HEK293 (cell line): ENCODE measurements at regions not wholly inside any gene's neighbourhood (a gene's known extent, or its start where the extent isn't known, plus 50 kb on each side); places are given as distances from the start of the nearest gene placed in this dataset.

Experiments used
- CTCF ChIA-PET: fragments of 350-600 bp; formaldehyde crosslinking; extraction: SDS; loops from one replicate; lab custom pipeline; 2021; ENCODE audit warnings: antibody characterized with exemption; lab: Yijun Ruan, JAX
- POLR2A ChIA-PET: fragments of 300-600 bp; formaldehyde crosslinking; extraction: SDS; loops from one replicate; lab custom pipeline; 2020; ENCODE audit warnings: antibody characterized with exemption, inconsistent platforms; lab: Yijun Ruan, JAX
- H3K27ac ChIP-seq: fragments of 200-500 bp; sonication (Bioruptor generic); 2 replicates; pipeline ENCODE4 v1.5.1; 2014; ENCODE audit warnings: low read depth, low read length, control low read depth, inconsistent platforms; ENCODE audit errors: extremely low read depth
- H3K36me3 ChIP-seq, 2 experiments: fragments of 200-500 bp in 1 of 2; sonication (Bioruptor generic) in 1 of 2; 1 replicate in 1 of 2; 2 replicates in 1 of 2; pipeline ENCODE4 v1.5.1; 2014 to 2017; ENCODE audit warnings: inconsistent platforms in 2 of 2, low read length in 2 of 2; ENCODE audit not compliant: control insufficient read depth in 2 of 2, insufficient read depth in 1 of 2
- H3K4me1 ChIP-seq: fragments of 200-500 bp; sonication (Bioruptor generic); 2 replicates; pipeline ENCODE4 v1.5.1; 2014; ENCODE audit warnings: mild to moderate bottlenecking, low read length, inconsistent platforms; ENCODE audit not compliant: control insufficient read depth, insufficient read depth
- H3K4me3 ChIP-seq: 2 replicates; pipeline ENCODE4 v1.5.1; 2011; ENCODE audit warnings: low read depth, mild to moderate bottlenecking, control low read depth, low read length, moderate library complexity
- H3K9me3 ChIP-seq: fragments of 200-500 bp; sonication (Bioruptor generic); 2 replicates; pipeline ENCODE4 v1.5.1; 2014; ENCODE audit warnings: low read depth, low read length, inconsistent platforms; ENCODE audit not compliant: control insufficient read depth, insufficient read depth
- FEZF1 ChIP-seq: fragments of 450-650 bp; formaldehyde crosslinking; IDR thresholded peaks from 2 replicates; pipeline ENCODE4 v1.5.1; 2016; ENCODE audit warnings: missing biosample characterization, missing genetic modification characterization
- KLF1 ChIP-seq: fragments of 450-650 bp; formaldehyde crosslinking; IDR thresholded peaks from 2 replicates; pipeline ENCODE4 v1.5.1; 2016; ENCODE audit warnings: missing biosample characterization, missing genetic modification characterization
- KLF17 ChIP-seq: fragments of 450-650 bp; formaldehyde crosslinking; IDR thresholded peaks from 2 replicates; pipeline ENCODE4 v1.5.1; 2016; ENCODE audit warnings: missing biosample characterization, missing genetic modification characterization
- MYNN ChIP-seq: fragments of 450-650 bp; formaldehyde crosslinking; IDR thresholded peaks from 2 replicates; pipeline ENCODE4 v1.5.1; 2016; ENCODE audit warnings: missing biosample characterization, missing genetic modification characterization, borderline replicate concordance
- PRDM10 ChIP-seq: fragments of 450-650 bp; formaldehyde crosslinking; IDR thresholded peaks from 2 replicates; pipeline ENCODE4 v1.5.1; 2016; ENCODE audit warnings: missing biosample characterization, missing genetic modification characterization
- TSHZ1 ChIP-seq: fragments of 450-650 bp; formaldehyde crosslinking; IDR thresholded peaks from 2 replicates; pipeline ENCODE4 v1.5.1; 2016; ENCODE audit warnings: missing biosample characterization, missing genetic modification characterization, borderline replicate concordance
- ZBTB1 ChIP-seq: fragments of 450-650 bp; formaldehyde crosslinking; IDR thresholded peaks from 2 replicates; pipeline ENCODE4 v1.5.1; 2016; ENCODE audit warnings: missing biosample characterization, missing genetic modification characterization
- ZBTB20 ChIP-seq: fragments of 450-650 bp; formaldehyde crosslinking; IDR thresholded peaks from 2 replicates; pipeline ENCODE4 v1.5.1; 2016; ENCODE audit warnings: missing biosample characterization, missing genetic modification characterization
- ZNF221 ChIP-seq: fragments of 450-650 bp; formaldehyde crosslinking; IDR thresholded peaks from 2 replicates; pipeline ENCODE4 v1.5.1; 2017; ENCODE audit warnings: missing biosample characterization, missing genetic modification characterization, borderline replicate concordance
- ZNF24 ChIP-seq: fragments of 450-650 bp; formaldehyde crosslinking; IDR thresholded peaks from 2 replicates; pipeline ENCODE4 v1.5.1; 2016; ENCODE audit warnings: missing biosample characterization, missing genetic modification characterization
- ZNF266 ChIP-seq: fragments of 450-650 bp; formaldehyde crosslinking; IDR thresholded peaks from 2 replicates; pipeline ENCODE4 v1.5.1; 2016; ENCODE audit warnings: missing biosample characterization, missing genetic modification characterization, low read depth
- ZNF280C ChIP-seq: fragments of 450-650 bp; formaldehyde crosslinking; IDR thresholded peaks from 2 replicates; pipeline ENCODE4 v1.5.1; 2016; ENCODE audit warnings: missing biosample characterization, missing genetic modification characterization
- ZNF292 ChIP-seq: fragments of 450-650 bp; formaldehyde crosslinking; IDR thresholded peaks from 2 replicates; pipeline ENCODE4 v1.5.1; 2016; ENCODE audit warnings: low read depth, missing biosample characterization, missing genetic modification characterization, borderline replicate concordance
- ZNF48 ChIP-seq: fragments of 450-650 bp; formaldehyde crosslinking; IDR thresholded peaks from 2 replicates; pipeline ENCODE4 v1.5.1; 2016; ENCODE audit warnings: missing biosample characterization, missing genetic modification characterization
- ZNF510 ChIP-seq: fragments of 450-650 bp; formaldehyde crosslinking; IDR thresholded peaks from 2 replicates; pipeline ENCODE4 v1.5.1; 2018; ENCODE audit warnings: mild to moderate bottlenecking, missing genetic modification characterization, missing biosample characterization; ENCODE audit not compliant: insufficient replicate concordance
- ZNF548 ChIP-seq: fragments of 450-650 bp; formaldehyde crosslinking; IDR thresholded peaks from 2 replicates; pipeline ENCODE4 v1.5.1; 2016; ENCODE audit warnings: missing biosample characterization, missing genetic modification characterization
- ZNF596 ChIP-seq: fragments of 450-650 bp; IDR thresholded peaks from 2 replicates; pipeline ENCODE4 v1.5.0; 2018; ENCODE audit warnings: missing biosample characterization, mild to moderate bottlenecking, missing genetic modification characterization, moderate library complexity
- ZNF76 ChIP-seq: fragments of 450-650 bp; formaldehyde crosslinking; IDR thresholded peaks from 2 replicates; pipeline ENCODE4; 2016; ENCODE audit warnings: low read depth, missing biosample characterization, missing genetic modification characterization, borderline replicate concordance
- ZSCAN30 ChIP-seq: fragments of 450-650 bp; IDR thresholded peaks from 2 replicates; pipeline ENCODE4 v1.5.1; 2018; ENCODE audit warnings: missing biosample characterization, mild to moderate bottlenecking, missing genetic modification characterization, moderate library complexity

GRCh38 chr3:118101891-118102290, 932.8 kb downstream of the IGSF11 start (continued):
- TF ChIP-seq ZNF280C (no peak), ZBTB1 (tag by site-specific recombination) (no peak)

GRCh38 chr3:118102737-118103136, 931.9 kb downstream of the IGSF11 start:
- H3K9me3 ChIP-seq = no peaks in the 10 kb centered on the region
- no peak overlapping the region for H3K4me3 ChIP-seq
- ChIA-PET POLR2A (no interaction called here), CTCF (no interaction called here)
- H3K36me3 ChIP-seq = no peaks in the 10 kb centered on the region
- no peak overlapping the region for H3K27ac ChIP-seq
- no peak for TF ChIP-seq ZNF221 (tag by site-specific recombination)
- H3K4me1 ChIP-seq = no peaks in the 10 kb centered on the region

GRCh38 chr3:118108201-118108600, 926.4 kb downstream of the IGSF11 start:
- H3K4me1 ChIP-seq = no peaks in the 10 kb centered on the region
- ChIA-PET CTCF (no interaction called here), POLR2A (no interaction called here)

GRCh38 chr3:118108769-118109168, 925.9 kb downstream of the IGSF11 start:
- CTCF ChIA-PET = no interaction called here
- POLR2A ChIA-PET = no interaction called here
- no peaks in the 10 kb centered on the region for H3K9me3 ChIP-seq
- no peak for TF ChIP-seq KLF1 (tag by site-specific recombination)
- no peak for TF ChIP-seq ZNF292 (tag by site-specific recombination)
- TF ChIP-seq TSHZ1 = no peak
- TF ChIP-seq ZNF76 (tag by site-specific recombination) = no peak
- no peak for TF ChIP-seq FEZF1 (tag by site-specific recombination)
- TF ChIP-seq ZNF548 (tag by site-specific recombination) = no peak
- TF ChIP-seq ZNF510 = no peak

More at GRCh38 chr3:118108201-118108600, 926.4 kb downstream of the IGSF11 start:
- TF ChIP-seq PRDM10 (tag by site-specific recombination) (no peak), KLF17 (no peak), MYNN (tag by site-specific recombination) (no peak), ZSCAN30 (tag by site-specific recombination) (no peak), ZBTB20 (tag by site-specific recombination) (no peak), ZNF596 (tag by site-specific recombination) (no peak), ZNF24 (no peak), ZNF266 (no peak), ZNF48 (no peak)
- Histone ChIP-seq H3K4me3 (no peak overlapping the region), H3K9me3 (no peaks in the 10 kb centered on the region), H3K27ac (no peak overlapping the region), H3K36me3 (no peaks in the 10 kb centered on the region)

More at GRCh38 chr3:118108769-118109168, 925.9 kb downstream of the IGSF11 start:
- no peaks in the 10 kb centered on the region for H3K36me3 ChIP-seq
- no peak overlapping the region for H3K4me3 ChIP-seq
- H3K27ac ChIP-seq = no peak overlapping the region
- H3K4me1 ChIP-seq = no peaks in the 10 kb centered on the region
